Parathyroid adenoma (tissue), 2 donors: ENCODE measurements at regions not wholly inside any gene's neighbourhood (a gene's known extent, or its start where the extent isn't known, plus 50 kb on each side); places are given as distances from the start of the nearest gene placed in this dataset.

Experiments
- H2AFZ ChIP-seq: fragments of 300-600 bp; sonication (generic); one replicate; pipeline ENCODE4 v1.7.0; 2017; ENCODE audit warnings: antibody characterized with exemption, mild to moderate bottlenecking
- H3K27ac ChIP-seq: fragments of 300-600 bp; sonication (generic); one replicate; pipeline ENCODE4 v1.7.0; 2017
- H3K27me3 ChIP-seq: fragments of 300-600 bp; sonication (generic); one replicate; pipeline ENCODE4 v1.7.0; 2017; ENCODE audit warnings: low read length; ENCODE audit not compliant: control insufficient read depth, insufficient read depth
- H3K36me3 ChIP-seq: fragments of 300-600 bp; sonication (generic); one replicate; pipeline ENCODE4 v1.7.0; 2017; ENCODE audit warnings: low read length; ENCODE audit not compliant: control insufficient read depth, insufficient read depth
- H3K4me1 ChIP-seq: fragments of 300-600 bp; sonication (generic); one replicate; pipeline ENCODE4 v1.7.0; 2017; ENCODE audit warnings: control low read depth
- H3K4me2 ChIP-seq: fragments of 300-600 bp; sonication (generic); one replicate; pipeline ENCODE4 v1.7.0; 2017; ENCODE audit warnings: low read length
- H3K4me3 ChIP-seq: fragments of 300-600 bp; sonication (generic); one replicate; pipeline ENCODE4 v1.7.0; 2017; ENCODE audit warnings: low read depth, low read length
- H3K79me2 ChIP-seq: fragments of 300-600 bp; sonication (generic); one replicate; pipeline ENCODE4 v1.7.0; 2017; ENCODE audit warnings: control low read depth
- H3K9ac ChIP-seq: fragments of 300-600 bp; sonication (generic); one replicate; pipeline ENCODE4 v1.7.0; 2017; ENCODE audit warnings: mild to moderate bottlenecking
- H3K9me3 ChIP-seq: fragments of 300-600 bp; sonication (generic); one replicate; pipeline ENCODE4 v1.7.0; 2017; ENCODE audit warnings: low read length; ENCODE audit not compliant: control insufficient read depth
- TF ChIP-seq, protein P1 (sequence below): fragments of 300-600 bp; sonication (generic); IDR thresholded peaks from one replicate; pipeline ENCODE4 v1.7.0; 2017; ENCODE audit warnings: antibody characterized with exemption, mild to moderate bottlenecking
- donor health status: primary hyperparathyroidism.

DNA sequence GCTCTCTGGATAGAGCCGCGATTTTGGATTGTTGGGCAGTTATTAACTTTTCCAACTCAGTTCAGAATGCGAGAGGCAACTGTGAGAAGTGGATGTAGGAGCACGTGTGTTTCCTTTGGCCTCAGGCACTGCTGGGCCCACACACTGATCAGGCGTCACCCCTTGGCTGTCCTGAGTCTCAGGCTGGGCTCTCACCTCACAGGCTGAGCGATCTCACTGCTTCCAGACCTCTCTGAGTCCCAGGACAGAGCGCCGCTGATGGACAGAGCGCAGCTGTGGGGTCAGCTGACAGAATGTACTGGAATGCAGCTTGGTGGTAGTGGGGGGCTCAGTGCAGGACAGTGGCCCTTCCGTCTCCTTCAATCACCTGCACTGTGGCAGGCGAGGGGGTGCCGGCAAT is 516.2 kb downstream of the TBC1D22A start:
- Histone ChIP-seq H2AFZ (no peak overlapping the region), H3K9ac (no peak overlapping the region), H3K79me2 (no peaks in the 10 kb centered on the region), H3K4me2 (no peak overlapping the region), H3K27me3 (no peaks in the 10 kb centered on the region), H3K4me3 (no peak overlapping the region), H3K27ac (no peak overlapping the region), H3K4me1 (no peaks in the 10 kb centered on the region), H3K9me3 (no peaks in the 10 kb centered on the region), H3K36me3 (no peaks in the 10 kb centered on the region)
- TF ChIP-seq, protein P1, sequence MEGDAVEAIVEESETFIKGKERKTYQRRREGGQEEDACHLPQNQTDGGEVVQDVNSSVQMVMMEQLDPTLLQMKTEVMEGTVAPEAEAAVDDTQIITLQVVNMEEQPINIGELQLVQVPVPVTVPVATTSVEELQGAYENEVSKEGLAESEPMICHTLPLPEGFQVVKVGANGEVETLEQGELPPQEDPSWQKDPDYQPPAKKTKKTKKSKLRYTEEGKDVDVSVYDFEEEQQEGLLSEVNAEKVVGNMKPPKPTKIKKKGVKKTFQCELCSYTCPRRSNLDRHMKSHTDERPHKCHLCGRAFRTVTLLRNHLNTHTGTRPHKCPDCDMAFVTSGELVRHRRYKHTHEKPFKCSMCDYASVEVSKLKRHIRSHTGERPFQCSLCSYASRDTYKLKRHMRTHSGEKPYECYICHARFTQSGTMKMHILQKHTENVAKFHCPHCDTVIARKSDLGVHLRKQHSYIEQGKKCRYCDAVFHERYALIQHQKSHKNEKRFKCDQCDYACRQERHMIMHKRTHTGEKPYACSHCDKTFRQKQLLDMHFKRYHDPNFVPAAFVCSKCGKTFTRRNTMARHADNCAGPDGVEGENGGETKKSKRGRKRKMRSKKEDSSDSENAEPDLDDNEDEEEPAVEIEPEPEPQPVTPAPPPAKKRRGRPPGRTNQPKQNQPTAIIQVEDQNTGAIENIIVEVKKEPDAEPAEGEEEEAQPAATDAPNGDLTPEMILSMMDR = no peak

DNA sequence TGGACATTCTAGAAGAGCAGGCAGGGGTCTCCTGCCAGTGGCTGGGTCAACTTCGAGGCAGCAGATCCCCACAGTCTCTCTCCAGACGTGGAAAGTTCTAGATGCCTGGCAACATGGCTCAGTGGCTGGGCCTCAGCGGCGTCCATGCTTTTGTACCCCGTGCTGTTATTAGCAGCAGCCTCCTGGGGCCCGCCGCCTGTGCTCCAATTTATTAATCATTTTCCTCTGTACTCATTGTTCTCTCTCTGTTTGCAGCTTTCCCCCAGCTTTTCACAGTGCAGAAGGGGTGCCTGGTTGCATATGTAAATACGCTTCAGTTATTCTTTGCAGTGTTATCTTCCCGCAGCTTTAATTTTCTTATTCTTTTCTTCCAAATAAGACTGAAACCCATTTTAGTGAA is 515.1 kb downstream of the TBC1D22A start:
- Histone ChIP-seq H3K9ac (no peak overlapping the region), H3K79me2 (no peaks in the 10 kb centered on the region), H3K36me3 (no peaks in the 10 kb centered on the region), H3K4me2 (no peak overlapping the region), H2AFZ (no peak overlapping the region), H3K27ac (no peak overlapping the region), H3K27me3 (no peaks in the 10 kb centered on the region), H3K4me3 (no peak overlapping the region), H3K4me1 (no peaks in the 10 kb centered on the region), H3K9me3 (no peaks in the 10 kb centered on the region)
- TF ChIP-seq, protein P1 = no peak

DNA sequence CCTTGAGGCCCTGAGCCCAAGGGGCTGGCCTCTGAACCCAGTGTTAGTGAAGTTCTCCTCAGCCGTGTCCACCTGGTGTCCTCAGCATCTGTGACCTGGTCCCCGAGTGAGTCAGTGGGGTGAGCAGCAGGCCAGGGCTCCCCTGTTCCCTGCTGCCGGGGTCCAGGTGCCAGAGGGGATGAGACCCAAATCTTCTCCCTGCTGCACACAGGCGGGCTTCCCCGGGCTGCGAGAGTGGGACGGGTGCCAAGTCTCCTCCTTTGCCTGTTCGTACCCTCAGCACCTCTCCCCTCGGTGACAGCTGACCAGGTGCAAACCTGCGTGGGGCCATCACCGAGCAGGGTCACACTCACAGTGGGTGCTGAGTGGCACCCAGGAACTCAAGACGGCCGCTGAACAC is 514.5 kb downstream of the TBC1D22A start:
- no peak overlapping the region for H3K27ac ChIP-seq
- H3K4me3 ChIP-seq = no peak overlapping the region
- no peaks in the 10 kb centered on the region for H3K4me1 ChIP-seq
- H3K79me2 ChIP-seq = no peaks in the 10 kb centered on the region
- TF ChIP-seq, protein P1 = no peak
- no peak overlapping the region for H2AFZ ChIP-seq
- no peaks in the 10 kb centered on the region for H3K27me3 ChIP-seq
- no peaks in the 10 kb centered on the region for H3K36me3 ChIP-seq
- H3K9ac ChIP-seq = no peak overlapping the region
- no peak overlapping the region for H3K4me2 ChIP-seq
- no peaks in the 10 kb centered on the region for H3K9me3 ChIP-seq

DNA sequence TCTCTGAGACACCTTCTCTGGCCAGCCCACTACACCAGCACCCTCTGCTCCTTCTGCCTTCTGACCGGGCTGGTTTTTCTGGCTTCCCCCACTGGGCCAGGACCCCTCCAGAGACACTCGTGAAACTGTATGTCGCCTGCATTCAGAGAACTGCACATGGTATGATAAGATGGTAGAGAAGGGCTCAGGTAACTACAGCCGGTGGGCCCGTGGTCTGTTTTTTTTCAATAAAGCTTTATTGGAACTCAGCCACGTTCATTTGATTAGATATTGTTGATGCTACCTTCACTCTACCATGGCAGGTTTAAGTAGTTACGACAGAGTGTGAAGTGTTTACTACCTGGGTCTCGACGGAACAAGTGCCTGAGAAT is 514.0 kb downstream of the TBC1D22A start:
- H3K9me3 ChIP-seq = no peaks in the 10 kb centered on the region
- H2AFZ ChIP-seq = no peak overlapping the region
- H3K27me3 ChIP-seq = no peaks in the 10 kb centered on the region
- H3K27ac ChIP-seq = no peak overlapping the region
- H3K4me1 ChIP-seq = no peaks in the 10 kb centered on the region
- H3K4me3 ChIP-seq = no peak overlapping the region
- TF ChIP-seq, protein P1 = no peak
- H3K79me2 ChIP-seq = no peaks in the 10 kb centered on the region
- H3K4me2 ChIP-seq = no peak overlapping the region
- H3K9ac ChIP-seq = no peak overlapping the region
- no peaks in the 10 kb centered on the region for H3K36me3 ChIP-seq

DNA sequence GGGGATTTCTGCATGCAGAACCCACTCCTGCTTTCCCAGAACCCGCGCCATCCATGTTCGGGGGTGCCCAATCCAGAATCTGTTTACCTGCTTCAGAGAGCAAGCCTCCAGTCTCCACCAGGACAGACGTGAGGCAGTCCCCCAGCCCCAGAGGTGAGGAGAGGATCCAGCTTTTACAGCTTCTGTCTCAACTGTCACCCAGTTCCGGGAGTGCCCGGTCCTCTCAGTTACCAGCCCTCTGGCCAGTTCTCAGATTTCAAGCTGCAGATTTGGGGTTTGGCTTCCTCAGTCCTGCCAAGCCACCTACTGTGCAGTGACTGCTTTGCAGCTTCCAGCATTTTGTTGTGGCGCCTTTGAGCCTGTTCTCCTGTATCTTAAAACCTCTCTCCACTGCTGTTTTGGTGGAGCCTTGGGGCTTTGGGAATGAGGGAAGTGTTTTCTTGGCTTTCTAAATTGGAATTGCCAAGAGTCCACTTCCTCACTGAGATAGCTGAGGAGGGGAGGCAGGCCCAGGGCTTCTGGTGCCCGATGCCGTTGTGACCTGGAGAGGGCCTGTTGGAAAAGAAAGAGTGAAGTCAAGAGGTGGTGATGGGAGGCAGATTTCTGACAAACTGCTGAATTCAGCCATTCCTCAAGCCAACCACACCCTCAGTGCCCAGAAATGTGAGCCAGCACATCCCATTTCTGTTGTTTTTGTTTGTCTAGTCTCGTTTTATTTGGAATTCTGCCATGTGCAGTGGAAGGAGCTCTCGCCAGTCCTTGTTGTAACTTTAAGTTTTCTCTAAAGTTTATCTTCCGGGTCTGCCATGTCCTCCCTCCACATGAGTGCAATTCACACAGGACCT is 513.4 kb downstream of the TBC1D22A start:
- Histone ChIP-seq H3K79me2 (no peaks in the 10 kb centered on the region), H3K4me3 (no peak overlapping the region), H3K36me3 (no peaks in the 10 kb centered on the region), H3K9me3 (no peaks in the 10 kb centered on the region), H3K4me1 (no peaks in the 10 kb centered on the region), H2AFZ (no peak overlapping the region), H3K4me2 (no peak overlapping the region), H3K9ac (no peak overlapping the region), H3K27me3 (no peaks in the 10 kb centered on the region), H3K27ac (no peak overlapping the region)
- TF ChIP-seq, protein P1 = no peak
